ENCODE measurements at regions not wholly inside any gene's neighbourhood (a gene's known extent, or its start where the extent isn't known, plus 50 kb on each side); places are given as distances from the start of the nearest gene placed in this dataset.

DNA sequence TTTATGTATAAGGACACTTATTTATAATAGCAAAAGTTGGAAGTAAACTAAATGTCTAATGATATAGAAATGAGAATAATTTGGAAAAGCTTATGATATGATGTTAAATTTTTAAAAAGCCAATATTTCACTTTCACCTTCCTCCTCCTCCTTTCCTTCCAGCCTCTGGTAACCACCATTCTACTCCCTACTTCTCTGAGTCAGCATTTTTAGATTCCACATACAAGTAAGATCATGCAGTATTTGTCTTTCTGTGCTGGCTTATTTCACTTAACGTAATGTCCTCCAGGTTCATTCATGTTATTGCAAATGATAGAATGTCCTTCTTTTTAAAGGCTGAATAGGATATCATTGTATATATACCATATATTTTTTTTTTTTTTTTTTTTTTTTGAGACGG lies 180.2 kb downstream of the RNF144B start:
- H3K4me1 ChIP-seq (ENCODE audit: control insufficient read depth, low read length), result no peaks in the 10 kb centered on the region
- no peak overlapping the region for H3K27ac ChIP-seq (ENCODE audit: low read depth, low read length)
- no peak overlapping the region for H3K4me3 ChIP-seq (ENCODE audit: low read length)
- no peaks in the 10 kb centered on the region for H4K20me1 ChIP-seq (ENCODE audit: control insufficient read depth, insufficient read depth, low read depth, low read length)
- H3K79me2 ChIP-seq (ENCODE audit: control insufficient read depth, low read length), result no peaks in the 10 kb centered on the region
- no peaks in the 10 kb centered on the region for H3K9me3 ChIP-seq (ENCODE audit: control insufficient read depth, insufficient read depth, low read length)
- peaks cover 6% of the 10 kb centered on the region; the same call in 1 of the 2 replicates for H3K27me3 ChIP-seq (ENCODE audit: control insufficient read depth, low read length)
- no peaks in the 10 kb centered on the region for H3K36me3 ChIP-seq (ENCODE audit: control insufficient read depth, low read length)
- no peak for TF ChIP-seq EZH2phosphoT487 (IDR thresholded peaks at IDR 0.05; ENCODE audit: borderline replicate concordance, low read length)
- TF ChIP-seq, protein P1, sequence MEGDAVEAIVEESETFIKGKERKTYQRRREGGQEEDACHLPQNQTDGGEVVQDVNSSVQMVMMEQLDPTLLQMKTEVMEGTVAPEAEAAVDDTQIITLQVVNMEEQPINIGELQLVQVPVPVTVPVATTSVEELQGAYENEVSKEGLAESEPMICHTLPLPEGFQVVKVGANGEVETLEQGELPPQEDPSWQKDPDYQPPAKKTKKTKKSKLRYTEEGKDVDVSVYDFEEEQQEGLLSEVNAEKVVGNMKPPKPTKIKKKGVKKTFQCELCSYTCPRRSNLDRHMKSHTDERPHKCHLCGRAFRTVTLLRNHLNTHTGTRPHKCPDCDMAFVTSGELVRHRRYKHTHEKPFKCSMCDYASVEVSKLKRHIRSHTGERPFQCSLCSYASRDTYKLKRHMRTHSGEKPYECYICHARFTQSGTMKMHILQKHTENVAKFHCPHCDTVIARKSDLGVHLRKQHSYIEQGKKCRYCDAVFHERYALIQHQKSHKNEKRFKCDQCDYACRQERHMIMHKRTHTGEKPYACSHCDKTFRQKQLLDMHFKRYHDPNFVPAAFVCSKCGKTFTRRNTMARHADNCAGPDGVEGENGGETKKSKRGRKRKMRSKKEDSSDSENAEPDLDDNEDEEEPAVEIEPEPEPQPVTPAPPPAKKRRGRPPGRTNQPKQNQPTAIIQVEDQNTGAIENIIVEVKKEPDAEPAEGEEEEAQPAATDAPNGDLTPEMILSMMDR (IDR thresholded peaks at IDR 0.05; ENCODE audit: low read depth, low read length, poor library complexity, severe bottlenecking), result no peak
- H3F3A ChIP-seq (ENCODE audit: control insufficient read depth, insufficient read depth), result no peaks in the 10 kb centered on the region
- H3K9me2 ChIP-seq (replicated peaks; ENCODE audit: control insufficient read depth, low read length), result no peaks in the 10 kb centered on the region
- H3K4me2 ChIP-seq (ENCODE audit: low read length), result no peak overlapping the region

DNA sequence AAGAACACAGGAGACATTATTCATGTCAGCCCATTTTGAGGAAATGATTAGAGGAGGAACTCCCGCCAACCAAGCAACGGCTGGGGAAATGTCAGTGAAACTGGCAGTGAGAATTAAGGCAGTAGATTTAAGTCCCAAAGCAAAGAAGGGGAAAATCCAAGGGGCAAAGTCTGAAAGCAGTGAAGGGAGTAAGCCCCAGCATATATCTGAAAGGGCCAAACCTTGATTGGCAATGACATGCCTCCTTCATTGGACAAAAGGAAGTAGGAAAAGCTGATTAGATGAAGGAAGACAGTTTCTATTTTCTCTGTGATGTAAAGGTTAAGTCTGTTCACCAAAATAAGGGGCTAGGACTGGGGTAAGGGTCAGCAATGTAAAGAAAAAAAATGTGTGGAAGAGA lies 190.3 kb downstream of the RNF144B start:
- Histone ChIP-seq H3K27me3 (ENCODE audit: control insufficient read depth, low read length) (peaks cover 9% of the 10 kb centered on the region), H4K20me1 (ENCODE audit: control insufficient read depth, insufficient read depth, low read depth, low read length) (no peaks in the 10 kb centered on the region), H3K9me2 (replicated peaks; ENCODE audit: control insufficient read depth, low read length) (no peaks in the 10 kb centered on the region), H3F3A (ENCODE audit: control insufficient read depth, insufficient read depth) (no peaks in the 10 kb centered on the region), H3K36me3 (ENCODE audit: control insufficient read depth, low read length) (no peaks in the 10 kb centered on the region), H3K27ac (ENCODE audit: low read depth, low read length) (no peak overlapping the region), H3K9me3 (ENCODE audit: control insufficient read depth, insufficient read depth, low read length) (no peaks in the 10 kb centered on the region), H3K4me3 (ENCODE audit: low read length) (no peak overlapping the region), H3K79me2 (ENCODE audit: control insufficient read depth, low read length) (no peaks in the 10 kb centered on the region), H3K4me2 (ENCODE audit: low read length) (no peak overlapping the region), H3K4me1 (ENCODE audit: control insufficient read depth, low read length) (no peaks in the 10 kb centered on the region)
- TF ChIP-seq, protein P1 (IDR thresholded peaks at IDR 0.05; ENCODE audit: low read depth, low read length, poor library complexity, severe bottlenecking), result no peak
- TF ChIP-seq EZH2phosphoT487 (IDR thresholded peaks at IDR 0.05; ENCODE audit: borderline replicate concordance, low read length), result no peak

DNA sequence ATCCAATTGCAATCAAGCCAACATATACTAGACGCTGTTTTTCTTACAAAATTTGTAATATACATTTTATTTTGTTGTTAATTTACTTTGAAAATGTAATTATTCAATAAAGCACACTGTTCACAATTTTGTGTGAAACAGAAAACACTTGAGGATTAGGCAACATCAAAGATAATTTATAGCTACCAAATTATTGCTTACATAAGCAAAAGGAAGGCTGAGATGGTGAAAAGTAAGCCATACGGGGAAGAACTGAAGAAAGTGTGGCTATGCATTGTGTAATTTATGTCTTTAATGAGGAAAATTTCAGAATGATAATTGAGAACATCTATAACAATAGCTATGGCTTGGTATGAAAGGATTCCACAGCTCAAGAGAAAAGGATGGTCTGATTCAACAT lies 192.0 kb downstream of the RNF144B start:
- Histone ChIP-seq H3K4me1 (ENCODE audit: control insufficient read depth, low read length) (no peaks in the 10 kb centered on the region), H3K4me2 (ENCODE audit: low read length) (no peak overlapping the region), H3F3A (ENCODE audit: control insufficient read depth, insufficient read depth) (no peaks in the 10 kb centered on the region), H3K9me3 (ENCODE audit: control insufficient read depth, insufficient read depth, low read length) (no peaks in the 10 kb centered on the region), H3K27me3 (ENCODE audit: control insufficient read depth, low read length) (peaks cover 9% of the 10 kb centered on the region), H3K79me2 (ENCODE audit: control insufficient read depth, low read length) (no peaks in the 10 kb centered on the region), H3K27ac (ENCODE audit: low read depth, low read length) (no peak overlapping the region), H3K9me2 (replicated peaks; ENCODE audit: control insufficient read depth, low read length) (no peaks in the 10 kb centered on the region), H3K4me3 (ENCODE audit: low read length) (no peak overlapping the region), H3K36me3 (ENCODE audit: control insufficient read depth, low read length) (no peaks in the 10 kb centered on the region), H4K20me1 (ENCODE audit: control insufficient read depth, insufficient read depth, low read depth, low read length) (no peaks in the 10 kb centered on the region)
- TF ChIP-seq EZH2phosphoT487 (IDR thresholded peaks at IDR 0.05; ENCODE audit: borderline replicate concordance, low read length), result no peak
- TF ChIP-seq, protein P1 (IDR thresholded peaks at IDR 0.05; ENCODE audit: low read depth, low read length, poor library complexity, severe bottlenecking), result no peak

DNA sequence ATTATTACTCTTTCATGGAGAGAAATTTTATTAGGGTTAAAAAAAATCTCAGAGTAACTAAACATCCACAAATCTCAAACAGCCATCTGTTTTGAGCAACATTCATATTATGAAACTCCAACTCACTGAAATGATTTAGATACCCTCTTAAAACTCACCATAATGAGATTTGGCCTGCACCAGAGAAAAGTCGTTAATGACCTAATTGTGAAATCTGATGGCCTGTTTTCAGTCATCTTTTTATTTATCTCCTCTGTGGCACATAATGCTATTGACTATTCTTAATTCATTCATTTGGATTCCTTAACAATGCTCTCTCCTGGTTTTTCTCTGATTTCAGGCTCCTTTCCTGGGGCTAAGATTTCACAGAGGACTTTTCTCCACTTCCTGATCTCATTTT lies 192.7 kb downstream of the RNF144B start:
- Histone ChIP-seq H4K20me1 (ENCODE audit: control insufficient read depth, insufficient read depth, low read depth, low read length) (no peaks in the 10 kb centered on the region), H3K4me1 (ENCODE audit: control insufficient read depth, low read length) (no peaks in the 10 kb centered on the region), H3K27me3 (ENCODE audit: control insufficient read depth, low read length) (peaks cover 9% of the 10 kb centered on the region), H3K36me3 (ENCODE audit: control insufficient read depth, low read length) (no peaks in the 10 kb centered on the region), H3K79me2 (ENCODE audit: control insufficient read depth, low read length) (no peaks in the 10 kb centered on the region), H3F3A (ENCODE audit: control insufficient read depth, insufficient read depth) (no peaks in the 10 kb centered on the region), H3K27ac (ENCODE audit: low read depth, low read length) (no peak overlapping the region), H3K9me2 (replicated peaks; ENCODE audit: control insufficient read depth, low read length) (no peaks in the 10 kb centered on the region), H3K4me2 (ENCODE audit: low read length) (no peak overlapping the region), H3K4me3 (ENCODE audit: low read length) (no peak overlapping the region), H3K9me3 (ENCODE audit: control insufficient read depth, insufficient read depth, low read length) (no peaks in the 10 kb centered on the region)
- TF ChIP-seq EZH2phosphoT487 (IDR thresholded peaks at IDR 0.05; ENCODE audit: borderline replicate concordance, low read length), result no peak
- TF ChIP-seq, protein P1 (IDR thresholded peaks at IDR 0.05; ENCODE audit: low read depth, low read length, poor library complexity, severe bottlenecking), result no peak
